ENCODE measurements at regions not wholly inside any gene's neighbourhood (a gene's known extent, or its start where the extent isn't known, plus 50 kb on each side); places are given as distances from the start of the nearest gene placed in this dataset.

DNA sequence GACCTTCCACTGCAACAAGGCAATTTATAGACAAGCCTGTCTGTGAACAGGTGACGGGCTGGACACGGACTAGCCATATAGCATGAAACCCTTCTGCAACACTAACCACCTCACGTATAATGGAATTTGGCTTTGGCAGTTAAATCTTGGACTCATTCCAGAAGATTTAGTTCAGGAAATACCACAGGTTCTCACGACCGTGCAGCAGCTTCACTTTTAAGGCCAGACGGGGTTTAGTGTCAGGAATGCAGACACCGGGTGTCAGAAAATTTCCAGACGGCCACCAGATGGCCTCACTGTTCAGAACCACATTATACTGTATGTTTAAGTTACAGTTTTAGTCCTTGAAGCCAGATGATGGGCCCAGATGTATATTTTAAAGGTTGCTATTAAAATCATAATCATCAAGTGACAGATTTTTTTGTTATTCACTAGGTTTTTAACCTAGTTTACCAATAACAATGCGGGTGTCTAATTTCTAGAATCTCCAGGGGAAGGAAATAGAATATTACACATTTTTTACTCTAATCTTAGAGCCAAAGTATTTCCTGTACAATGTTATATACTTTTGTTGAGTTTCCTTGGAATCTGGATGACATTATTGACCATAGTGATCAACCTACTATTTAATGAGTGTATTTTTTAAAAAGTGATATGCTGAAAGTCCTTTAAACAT, 90.5 kb upstream of the TMPO start:
- DNase-seq: peak; percentile 51
- H3K36me3 ChIP-seq: no peaks in the 10 kb centered on the region
- H3K9me3 ChIP-seq (replicated peaks): no peaks in the 10 kb centered on the region
- H3K4me1 ChIP-seq: peaks cover 21% of the 10 kb centered on the region
- TF ChIP-seq, protein P1, sequence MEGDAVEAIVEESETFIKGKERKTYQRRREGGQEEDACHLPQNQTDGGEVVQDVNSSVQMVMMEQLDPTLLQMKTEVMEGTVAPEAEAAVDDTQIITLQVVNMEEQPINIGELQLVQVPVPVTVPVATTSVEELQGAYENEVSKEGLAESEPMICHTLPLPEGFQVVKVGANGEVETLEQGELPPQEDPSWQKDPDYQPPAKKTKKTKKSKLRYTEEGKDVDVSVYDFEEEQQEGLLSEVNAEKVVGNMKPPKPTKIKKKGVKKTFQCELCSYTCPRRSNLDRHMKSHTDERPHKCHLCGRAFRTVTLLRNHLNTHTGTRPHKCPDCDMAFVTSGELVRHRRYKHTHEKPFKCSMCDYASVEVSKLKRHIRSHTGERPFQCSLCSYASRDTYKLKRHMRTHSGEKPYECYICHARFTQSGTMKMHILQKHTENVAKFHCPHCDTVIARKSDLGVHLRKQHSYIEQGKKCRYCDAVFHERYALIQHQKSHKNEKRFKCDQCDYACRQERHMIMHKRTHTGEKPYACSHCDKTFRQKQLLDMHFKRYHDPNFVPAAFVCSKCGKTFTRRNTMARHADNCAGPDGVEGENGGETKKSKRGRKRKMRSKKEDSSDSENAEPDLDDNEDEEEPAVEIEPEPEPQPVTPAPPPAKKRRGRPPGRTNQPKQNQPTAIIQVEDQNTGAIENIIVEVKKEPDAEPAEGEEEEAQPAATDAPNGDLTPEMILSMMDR (IDR thresholded peaks at IDR 0.05; ENCODE audit: borderline replicate concordance): peak; percentile 75
- H3K27ac ChIP-seq (replicated peaks): no peak overlapping the region
- H3K4me3 ChIP-seq: no peak overlapping the region
- H3K27me3 ChIP-seq (ENCODE audit: low read depth): peaks cover 5% of the 10 kb centered on the region
- intact Hi-C loops (cut with micrococcal nuclease): loop anchor here (10.0 kb wide), 1 partner anchor 90 kb away; the partner anchor contains the start of gene TMPO

DNA sequence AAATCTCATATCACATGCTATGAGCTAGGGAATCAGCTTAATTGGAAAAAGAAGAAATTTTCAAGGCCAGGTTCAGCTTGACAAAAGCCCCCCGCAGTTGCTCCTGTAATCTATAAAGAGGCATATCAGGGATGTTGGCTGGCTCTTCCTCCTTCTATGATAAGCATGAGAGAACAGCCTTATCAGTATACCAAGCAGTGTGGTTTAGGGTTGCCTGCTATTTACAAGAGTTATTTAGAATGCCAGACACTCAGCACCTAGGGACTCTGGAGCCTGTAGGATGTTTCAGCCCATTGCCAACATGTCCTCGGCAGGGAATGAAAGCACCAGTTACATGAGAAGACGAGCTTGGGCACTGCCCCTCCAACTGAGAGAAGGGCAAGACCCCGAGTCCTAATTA, 89.5 kb upstream of the TMPO start:
- Histone ChIP-seq H3K9me3 (replicated peaks) (no peaks in the 10 kb centered on the region), H3K4me3 (no peak overlapping the region), H3K27ac (replicated peaks) (no peak overlapping the region), H3K27me3 (ENCODE audit: low read depth) (no peaks in the 10 kb centered on the region), H3K4me1 (peaks cover 14% of the 10 kb centered on the region), H3K36me3 (no peaks in the 10 kb centered on the region)
- intact Hi-C loops (cut with micrococcal nuclease): loop anchor here (10.0 kb wide), 1 partner anchor 89 kb away; the partner anchor contains the start of gene TMPO
- TF ChIP-seq, protein P1 (IDR thresholded peaks at IDR 0.05; ENCODE audit: borderline replicate concordance): no peak
- no peak for DNase-seq

DNA sequence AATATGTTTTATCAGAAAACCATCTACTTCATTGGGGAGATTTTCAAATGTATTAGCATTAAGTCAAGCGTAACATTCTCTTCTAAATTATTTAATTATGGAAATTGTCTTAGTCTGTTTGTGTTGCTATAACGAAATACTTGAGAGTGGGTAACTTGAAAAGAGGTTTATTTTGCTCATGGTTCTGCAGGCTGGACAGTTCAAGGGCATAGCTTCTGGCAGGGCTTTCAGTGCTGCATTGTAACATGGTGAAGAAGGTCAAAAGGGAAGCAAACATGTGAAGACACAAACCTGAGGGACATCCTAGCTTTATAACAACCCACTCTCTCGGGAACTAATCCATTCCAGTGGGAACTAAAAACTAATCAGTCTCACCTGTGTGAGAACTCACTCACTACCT, 84.3 kb upstream of the TMPO start:
- Histone ChIP-seq H3K4me3 (no peak overlapping the region), H3K27ac (replicated peaks) (no peak overlapping the region), H3K36me3 (no peaks in the 10 kb centered on the region), H3K4me1 (peaks cover 2% of the 10 kb centered on the region), H3K27me3 (ENCODE audit: low read depth) (no peaks in the 10 kb centered on the region), H3K9me3 (replicated peaks) (peaks cover 20% of the 10 kb centered on the region)
- intact Hi-C loops (cut with micrococcal nuclease): no loop called here
- DNase-seq: no peak
- TF ChIP-seq, protein P1 (IDR thresholded peaks at IDR 0.05; ENCODE audit: borderline replicate concordance): no peak

DNA sequence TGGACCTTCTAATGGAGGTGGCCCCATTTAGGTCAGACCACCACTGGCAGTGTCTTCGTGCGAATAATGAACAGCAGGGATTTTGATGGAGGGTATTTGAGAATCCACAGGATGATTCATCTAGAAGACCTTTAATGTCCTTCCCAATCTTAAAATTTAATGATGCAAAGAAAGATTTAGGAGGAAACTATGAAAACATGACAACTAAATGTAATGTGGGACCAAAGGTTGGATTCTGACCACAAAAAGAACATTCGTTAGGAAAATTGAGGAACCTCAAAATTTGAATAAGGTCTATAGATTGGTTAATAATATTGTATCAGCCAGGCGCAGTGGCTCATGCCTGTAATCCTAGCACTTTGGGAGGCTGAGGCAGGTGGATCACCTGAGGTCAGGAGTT, 78.2 kb upstream of the TMPO start:
- Histone ChIP-seq H3K36me3 (no peaks in the 10 kb centered on the region), H3K4me3 (no peak overlapping the region), H3K27ac (replicated peaks) (no peak overlapping the region), H3K4me1 (peaks cover 16% of the 10 kb centered on the region), H3K27me3 (ENCODE audit: low read depth) (no peaks in the 10 kb centered on the region), H3K9me3 (replicated peaks) (peaks cover 20% of the 10 kb centered on the region)
- no peak for DNase-seq
- TF ChIP-seq, protein P1 (IDR thresholded peaks at IDR 0.05; ENCODE audit: borderline replicate concordance): no peak
- intact Hi-C loops (cut with micrococcal nuclease): no loop called here

DNA sequence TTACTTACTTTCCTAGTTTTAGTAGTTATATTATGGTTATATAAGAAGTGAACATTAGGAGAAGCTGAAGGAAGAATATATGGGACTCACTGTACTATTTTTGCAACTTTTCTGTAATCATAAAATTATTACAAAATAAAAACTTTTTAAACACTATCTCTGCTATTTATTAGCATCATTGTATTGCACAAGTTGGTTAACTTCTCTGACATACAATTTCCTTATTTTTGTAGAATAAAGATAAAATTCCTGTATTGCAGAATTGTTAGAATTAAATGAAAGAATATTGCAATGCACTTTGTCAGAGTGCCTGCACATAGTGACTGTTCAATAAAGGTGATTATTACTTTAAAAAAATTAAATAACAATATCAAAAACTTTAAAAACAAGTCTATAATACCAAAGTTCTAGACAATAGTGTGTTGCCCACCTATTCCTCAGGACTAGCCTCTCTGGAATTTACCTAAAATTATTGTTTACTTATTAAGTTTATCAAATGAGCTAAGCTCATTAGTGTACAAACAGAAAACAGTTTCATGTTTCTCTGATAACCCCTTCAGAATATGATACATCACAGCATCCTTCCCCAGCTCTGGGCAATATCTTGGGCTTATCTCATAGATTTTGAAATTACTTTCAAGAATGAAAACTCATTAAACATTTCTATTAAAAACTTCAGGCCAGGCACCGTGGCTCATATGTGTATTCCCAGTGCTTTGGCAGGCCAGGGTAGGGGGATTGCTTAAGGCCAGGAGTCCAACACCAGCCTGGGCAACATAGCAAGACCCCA, 77.4 kb upstream of the TMPO start:
- intact Hi-C loops (cut with micrococcal nuclease): no loop called here
- H3K4me1 ChIP-seq: peaks cover 16% of the 10 kb centered on the region
- no peak for DNase-seq
- peaks cover 20% of the 10 kb centered on the region for H3K9me3 ChIP-seq (replicated peaks)
- no peaks in the 10 kb centered on the region for H3K27me3 ChIP-seq (ENCODE audit: low read depth)
- H3K36me3 ChIP-seq: no peaks in the 10 kb centered on the region
- H3K4me3 ChIP-seq: no peak overlapping the region
- TF ChIP-seq, protein P1 (IDR thresholded peaks at IDR 0.05; ENCODE audit: borderline replicate concordance): no peak
- no peak overlapping the region for H3K27ac ChIP-seq (replicated peaks)

All from left ventricle myocardium inferior (tissue), 1 donor.